ENCODE measurements at regions not wholly inside any gene's neighbourhood (a gene's known extent, or its start where the extent isn't known, plus 50 kb on each side); places are given as distances from the start of the nearest gene placed in this dataset.

DNA sequence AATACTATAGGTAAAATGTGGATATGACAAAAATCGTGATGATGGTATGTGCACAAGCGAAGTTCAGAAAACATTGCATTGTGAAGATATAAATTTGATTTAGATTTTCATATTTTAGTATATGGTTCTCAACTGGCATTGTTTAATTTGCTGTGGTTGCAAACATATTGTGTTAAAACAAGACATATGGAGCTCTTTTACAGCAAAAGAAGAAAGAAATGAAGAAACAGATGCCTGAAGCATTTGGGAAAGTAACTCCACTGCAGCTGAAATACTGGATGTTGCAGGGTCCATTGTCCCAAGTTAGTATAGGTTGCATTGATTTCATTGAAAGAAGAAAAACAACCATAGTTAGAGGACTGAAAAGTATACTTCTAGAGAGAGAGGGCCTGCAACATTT lies 185.8 kb upstream of the SSTR1 start (continued):
- no peak for TF ChIP-seq POLR2AphosphoS5 (IDR thresholded peaks at IDR 0.05)
- no peak for TF ChIP-seq EZH2 (IDR thresholded peaks at IDR 0.05; ENCODE audit: borderline replicate concordance, insufficient read depth, low read length, poor library complexity, severe bottlenecking)

DNA sequence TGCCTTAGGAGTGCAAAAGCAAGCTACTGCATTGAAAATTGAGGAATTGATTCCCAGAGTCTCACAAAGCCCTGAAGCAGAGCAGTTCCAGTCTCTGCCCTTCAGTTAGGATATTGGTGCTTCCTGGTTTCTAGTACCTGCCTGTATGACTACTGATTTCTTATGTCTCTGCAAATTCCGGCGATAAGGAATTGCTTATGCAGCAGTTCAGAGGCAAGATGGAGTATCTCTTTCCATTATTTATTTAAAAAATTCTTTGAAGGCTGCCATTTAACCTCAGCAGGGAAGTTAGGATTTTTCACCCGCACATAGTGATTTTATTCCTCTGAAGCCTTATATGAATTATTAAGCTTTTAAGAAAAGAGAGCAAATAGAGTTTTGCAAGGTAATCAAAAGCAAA lies 184.9 kb upstream of the SSTR1 start:
- no peak overlapping the region for H3K4me3 ChIP-seq (ENCODE audit: low read length)
- H3K79me2 ChIP-seq (replicated peaks; ENCODE audit: insufficient read depth, low read length), result no peaks in the 10 kb centered on the region
- H3K9me2 ChIP-seq (ENCODE audit: insufficient read depth, low read length), result no peaks in the 10 kb centered on the region
- no peaks in the 10 kb centered on the region for H3K27me3 ChIP-seq (ENCODE audit: insufficient read depth, low read depth, low read length)
- peaks cover 3% of the 10 kb centered on the region for H3K9me3 ChIP-seq (ENCODE audit: low read length)
- no peak overlapping the region for H2AFZ ChIP-seq (ENCODE audit: low read depth, low read length)
- peak overlapping the region; percentile 40 for H3K27ac ChIP-seq (ENCODE audit: low read length)
- TF ChIP-seq POLR2AphosphoS5 (IDR thresholded peaks at IDR 0.05) (no peak), MXI1 (conservative IDR thresholded peaks at IDR 0.05; ENCODE audit: poor library complexity, severe bottlenecking) (no peak), TAF1 (IDR thresholded peaks at IDR 0.05; ENCODE audit: low read depth) (no peak), EZH2 (IDR thresholded peaks at IDR 0.05; ENCODE audit: borderline replicate concordance, insufficient read depth, low read length, poor library complexity, severe bottlenecking) (no peak), RAD21 (conservative IDR thresholded peaks at IDR 0.05) (no peak), EP300 (conservative IDR thresholded peaks at IDR 0.05; ENCODE audit: poor library complexity, severe bottlenecking) (no peak), SMC3 (conservative IDR thresholded peaks at IDR 0.05; ENCODE audit: poor library complexity) (no peak)
- TF ChIP-seq, protein P1, sequence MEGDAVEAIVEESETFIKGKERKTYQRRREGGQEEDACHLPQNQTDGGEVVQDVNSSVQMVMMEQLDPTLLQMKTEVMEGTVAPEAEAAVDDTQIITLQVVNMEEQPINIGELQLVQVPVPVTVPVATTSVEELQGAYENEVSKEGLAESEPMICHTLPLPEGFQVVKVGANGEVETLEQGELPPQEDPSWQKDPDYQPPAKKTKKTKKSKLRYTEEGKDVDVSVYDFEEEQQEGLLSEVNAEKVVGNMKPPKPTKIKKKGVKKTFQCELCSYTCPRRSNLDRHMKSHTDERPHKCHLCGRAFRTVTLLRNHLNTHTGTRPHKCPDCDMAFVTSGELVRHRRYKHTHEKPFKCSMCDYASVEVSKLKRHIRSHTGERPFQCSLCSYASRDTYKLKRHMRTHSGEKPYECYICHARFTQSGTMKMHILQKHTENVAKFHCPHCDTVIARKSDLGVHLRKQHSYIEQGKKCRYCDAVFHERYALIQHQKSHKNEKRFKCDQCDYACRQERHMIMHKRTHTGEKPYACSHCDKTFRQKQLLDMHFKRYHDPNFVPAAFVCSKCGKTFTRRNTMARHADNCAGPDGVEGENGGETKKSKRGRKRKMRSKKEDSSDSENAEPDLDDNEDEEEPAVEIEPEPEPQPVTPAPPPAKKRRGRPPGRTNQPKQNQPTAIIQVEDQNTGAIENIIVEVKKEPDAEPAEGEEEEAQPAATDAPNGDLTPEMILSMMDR (IDR thresholded peaks at IDR 0.05; ENCODE audit: poor library complexity, severe bottlenecking), result no peak
- TF ChIP-seq, protein P2, sequence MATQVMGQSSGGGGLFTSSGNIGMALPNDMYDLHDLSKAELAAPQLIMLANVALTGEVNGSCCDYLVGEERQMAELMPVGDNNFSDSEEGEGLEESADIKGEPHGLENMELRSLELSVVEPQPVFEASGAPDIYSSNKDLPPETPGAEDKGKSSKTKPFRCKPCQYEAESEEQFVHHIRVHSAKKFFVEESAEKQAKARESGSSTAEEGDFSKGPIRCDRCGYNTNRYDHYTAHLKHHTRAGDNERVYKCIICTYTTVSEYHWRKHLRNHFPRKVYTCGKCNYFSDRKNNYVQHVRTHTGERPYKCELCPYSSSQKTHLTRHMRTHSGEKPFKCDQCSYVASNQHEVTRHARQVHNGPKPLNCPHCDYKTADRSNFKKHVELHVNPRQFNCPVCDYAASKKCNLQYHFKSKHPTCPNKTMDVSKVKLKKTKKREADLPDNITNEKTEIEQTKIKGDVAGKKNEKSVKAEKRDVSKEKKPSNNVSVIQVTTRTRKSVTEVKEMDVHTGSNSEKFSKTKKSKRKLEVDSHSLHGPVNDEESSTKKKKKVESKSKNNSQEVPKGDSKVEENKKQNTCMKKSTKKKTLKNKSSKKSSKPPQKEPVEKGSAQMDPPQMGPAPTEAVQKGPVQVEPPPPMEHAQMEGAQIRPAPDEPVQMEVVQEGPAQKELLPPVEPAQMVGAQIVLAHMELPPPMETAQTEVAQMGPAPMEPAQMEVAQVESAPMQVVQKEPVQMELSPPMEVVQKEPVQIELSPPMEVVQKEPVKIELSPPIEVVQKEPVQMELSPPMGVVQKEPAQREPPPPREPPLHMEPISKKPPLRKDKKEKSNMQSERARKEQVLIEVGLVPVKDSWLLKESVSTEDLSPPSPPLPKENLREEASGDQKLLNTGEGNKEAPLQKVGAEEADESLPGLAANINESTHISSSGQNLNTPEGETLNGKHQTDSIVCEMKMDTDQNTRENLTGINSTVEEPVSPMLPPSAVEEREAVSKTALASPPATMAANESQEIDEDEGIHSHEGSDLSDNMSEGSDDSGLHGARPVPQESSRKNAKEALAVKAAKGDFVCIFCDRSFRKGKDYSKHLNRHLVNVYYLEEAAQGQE (IDR thresholded peaks at IDR 0.05; ENCODE audit: borderline replicate concordance), result no peak
- H3K9ac ChIP-seq (ENCODE audit: low read length), result no peak overlapping the region
- H3F3A ChIP-seq (ENCODE audit: insufficient read depth, low read length, poor library complexity, severe bottlenecking), result peaks cover 5% of the 10 kb centered on the region
- no peak overlapping the region for H3K4me2 ChIP-seq (ENCODE audit: low read length)
- H4K20me1 ChIP-seq (ENCODE audit: insufficient read depth), result no peaks in the 10 kb centered on the region
- no peaks in the 10 kb centered on the region for H3K36me3 ChIP-seq (ENCODE audit: insufficient read depth, low read length)

DNA sequence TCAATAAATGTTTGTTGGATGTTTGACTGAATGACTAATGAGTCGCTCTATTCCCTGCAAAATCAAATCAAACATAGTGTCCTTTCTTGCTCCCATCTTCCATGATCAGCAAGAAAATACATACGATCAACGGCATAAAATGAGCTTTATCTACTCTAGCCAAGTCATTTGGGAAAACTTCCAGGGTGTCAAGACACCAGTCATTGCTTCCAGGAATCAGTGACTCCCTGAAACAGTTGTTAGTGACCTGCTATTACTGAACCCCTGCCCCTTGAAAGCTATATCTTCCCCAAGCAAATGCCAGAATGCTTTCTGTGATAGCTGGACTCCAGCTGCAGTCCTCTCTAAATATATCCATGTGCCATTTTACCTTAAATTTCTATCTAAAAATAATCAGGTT lies 169.5 kb upstream of the SSTR1 start:
- Histone ChIP-seq H4K20me1 (ENCODE audit: insufficient read depth) (no peaks in the 10 kb centered on the region), H3K4me2 (ENCODE audit: low read length) (peak overlapping the region; percentile 37), H2AFZ (ENCODE audit: low read depth, low read length) (no peak overlapping the region), H3K9ac (ENCODE audit: low read length) (peak overlapping the region; percentile 28), H3K36me3 (ENCODE audit: insufficient read depth, low read length) (no peaks in the 10 kb centered on the region), H3K27ac (ENCODE audit: low read length) (peak overlapping the region; percentile 78), H3K9me2 (ENCODE audit: insufficient read depth, low read length) (no peaks in the 10 kb centered on the region), H3K27me3 (ENCODE audit: insufficient read depth, low read depth, low read length) (no peaks in the 10 kb centered on the region), H3K79me2 (replicated peaks; ENCODE audit: insufficient read depth, low read length) (no peaks in the 10 kb centered on the region), H3F3A (ENCODE audit: insufficient read depth, low read length, poor library complexity, severe bottlenecking) (no peaks in the 10 kb centered on the region), H3K9me3 (ENCODE audit: low read length) (no peaks in the 10 kb centered on the region), H3K4me3 (ENCODE audit: low read length) (peak overlapping the region; percentile 44)
- TF ChIP-seq RAD21 (conservative IDR thresholded peaks at IDR 0.05) (no peak), EZH2 (IDR thresholded peaks at IDR 0.05; ENCODE audit: borderline replicate concordance, insufficient read depth, low read length, poor library complexity, severe bottlenecking) (no peak), EP300 (conservative IDR thresholded peaks at IDR 0.05; ENCODE audit: poor library complexity, severe bottlenecking) (no peak), MXI1 (conservative IDR thresholded peaks at IDR 0.05; ENCODE audit: poor library complexity, severe bottlenecking) (no peak)
- TF ChIP-seq, protein P2 (IDR thresholded peaks at IDR 0.05; ENCODE audit: borderline replicate concordance), result no peak

All from neural cell (in vitro differentiated cells).